OCI-LY3 (cell line): ENCODE measurements at regions not wholly inside any gene's neighbourhood (a gene's known extent, or its start where the extent isn't known, plus 50 kb on each side); places are given as distances from the start of the nearest gene placed in this dataset.
A peak's percentile ranks its signal among the peaks of the same experiment; 100 is the strongest.

Source experiments
- H2AFZ ChIP-seq: fragments of 200-600, 300-600 bp; shearing (Covaris generic); 2 replicates; pipeline ENCODE4 v1.6.0; 2014; ENCODE audit warnings: antibody characterized with exemption, low read depth, low read length
- H3K27ac ChIP-seq: fragments of 200-600, 300-600 bp; sonication (generic); 2 replicates; pipeline ENCODE4 v1.5.1; 2014; ENCODE audit warnings: mild to moderate bottlenecking, low read length, moderate library complexity, mixed read lengths
- H3K27me3 ChIP-seq: fragments of 200-600, 300-600 bp; sonication (generic); 2 replicates; pipeline ENCODE4 v1.6.1; 2014; ENCODE audit warnings: low read depth, low read length, mixed read lengths
- H3K36me3 ChIP-seq: fragments of 200-600, 300-600 bp; sonication (generic); replicated peaks from 2 replicates; pipeline ENCODE3; 2014; ENCODE audit warnings: low read depth, low read length, mixed read lengths
- H3K4me1 ChIP-seq: fragments of 300-600, 200-600 bp; sonication (generic); 2 replicates; pipeline ENCODE4 v1.6.1; 2014; ENCODE audit warnings: low read length, mixed read lengths
- H3K4me2 ChIP-seq: fragments of 200-600, 300-600 bp; sonication (generic); 2 replicates; pipeline ENCODE4 v1.6.1; 2014; ENCODE audit warnings: low read length, mixed read lengths
- H3K4me3 ChIP-seq: fragments of 300-600, 200-600 bp; sonication (generic); 2 replicates; pipeline ENCODE4 v1.5.1; 2014; ENCODE audit warnings: antibody characterized with exemption, mild to moderate bottlenecking, low read length, moderate library complexity
- H3K79me2 ChIP-seq: fragments of 300-600, 200-600 bp; shearing (Covaris generic); 2 replicates; pipeline ENCODE4 v1.6.1; 2014; ENCODE audit warnings: mild to moderate bottlenecking, low read length, mixed read lengths
- H3K9ac ChIP-seq: fragments of 300-600, 200-600 bp; shearing (Covaris generic); 2 replicates; pipeline ENCODE4 v1.6.0; 2014; ENCODE audit warnings: mild to moderate bottlenecking, low read length, moderate library complexity
- H3K9me3 ChIP-seq: fragments of 200-600, 300-600 bp; shearing (Covaris generic); 2 replicates; pipeline ENCODE4 v1.6.1; 2014; ENCODE audit warnings: low read length, mixed read lengths; ENCODE audit not compliant: insufficient read depth
- H4K20me1 ChIP-seq: fragments of 200-600, 300-600 bp; sonication (generic); 2 replicates; pipeline ENCODE4 v1.6.1; 2016; ENCODE audit warnings: low read length, mixed read lengths; ENCODE audit not compliant: insufficient read depth
- EZH2phosphoT487 ChIP-seq: fragments of 200-600 bp; shearing (Covaris generic); IDR thresholded peaks from 2 replicates; pipeline ENCODE4 v1.6.1; 2018; ENCODE audit warnings: antibody characterized with exemption, mixed run types, low read depth
- TF ChIP-seq, protein P1 (sequence below): fragments of 200-600, 300-600 bp; sonication (generic); IDR thresholded peaks from 2 replicates; pipeline ENCODE4 v1.5.1; 2014; ENCODE audit warnings: antibody characterized with exemption, low read length, low read depth

DNA sequence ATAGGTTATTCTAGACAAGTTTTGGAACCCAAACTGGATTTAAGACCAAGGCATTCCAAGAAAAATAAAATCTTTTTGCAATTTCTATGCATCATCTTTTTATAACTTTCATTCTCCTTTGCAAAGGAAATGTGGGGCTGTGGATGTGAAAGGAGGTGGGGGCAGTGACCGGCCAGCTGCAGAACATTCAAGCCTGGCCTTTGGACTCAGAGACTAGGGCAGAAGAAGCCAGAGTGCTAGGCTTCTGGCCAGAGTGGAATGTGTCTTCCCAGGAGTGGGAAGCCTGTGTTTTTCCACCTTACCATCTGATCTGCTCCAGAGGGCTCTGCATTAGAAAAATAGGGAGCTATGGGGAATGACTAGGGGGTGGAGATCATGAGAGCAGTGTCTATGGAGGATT, 148.5 kb downstream of the C9orf152 start:
- Histone ChIP-seq H3K4me2 (no peak overlapping the region), H3K27ac (no peak overlapping the region), H3K9me3 (no peaks in the 10 kb centered on the region), H2AFZ (no peak overlapping the region), H3K4me3 (no peak overlapping the region), H3K9ac (no peak overlapping the region), H3K79me2 (peaks cover 87% of the 10 kb centered on the region), H3K27me3 (no peaks in the 10 kb centered on the region), H3K4me1 (peaks cover 11% of the 10 kb centered on the region), H3K36me3 (peaks cover 21% of the 10 kb centered on the region), H4K20me1 (peaks cover 77% of the 10 kb centered on the region)
- TF ChIP-seq, protein P1, sequence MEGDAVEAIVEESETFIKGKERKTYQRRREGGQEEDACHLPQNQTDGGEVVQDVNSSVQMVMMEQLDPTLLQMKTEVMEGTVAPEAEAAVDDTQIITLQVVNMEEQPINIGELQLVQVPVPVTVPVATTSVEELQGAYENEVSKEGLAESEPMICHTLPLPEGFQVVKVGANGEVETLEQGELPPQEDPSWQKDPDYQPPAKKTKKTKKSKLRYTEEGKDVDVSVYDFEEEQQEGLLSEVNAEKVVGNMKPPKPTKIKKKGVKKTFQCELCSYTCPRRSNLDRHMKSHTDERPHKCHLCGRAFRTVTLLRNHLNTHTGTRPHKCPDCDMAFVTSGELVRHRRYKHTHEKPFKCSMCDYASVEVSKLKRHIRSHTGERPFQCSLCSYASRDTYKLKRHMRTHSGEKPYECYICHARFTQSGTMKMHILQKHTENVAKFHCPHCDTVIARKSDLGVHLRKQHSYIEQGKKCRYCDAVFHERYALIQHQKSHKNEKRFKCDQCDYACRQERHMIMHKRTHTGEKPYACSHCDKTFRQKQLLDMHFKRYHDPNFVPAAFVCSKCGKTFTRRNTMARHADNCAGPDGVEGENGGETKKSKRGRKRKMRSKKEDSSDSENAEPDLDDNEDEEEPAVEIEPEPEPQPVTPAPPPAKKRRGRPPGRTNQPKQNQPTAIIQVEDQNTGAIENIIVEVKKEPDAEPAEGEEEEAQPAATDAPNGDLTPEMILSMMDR: no peak
- no peak for TF ChIP-seq EZH2phosphoT487

DNA sequence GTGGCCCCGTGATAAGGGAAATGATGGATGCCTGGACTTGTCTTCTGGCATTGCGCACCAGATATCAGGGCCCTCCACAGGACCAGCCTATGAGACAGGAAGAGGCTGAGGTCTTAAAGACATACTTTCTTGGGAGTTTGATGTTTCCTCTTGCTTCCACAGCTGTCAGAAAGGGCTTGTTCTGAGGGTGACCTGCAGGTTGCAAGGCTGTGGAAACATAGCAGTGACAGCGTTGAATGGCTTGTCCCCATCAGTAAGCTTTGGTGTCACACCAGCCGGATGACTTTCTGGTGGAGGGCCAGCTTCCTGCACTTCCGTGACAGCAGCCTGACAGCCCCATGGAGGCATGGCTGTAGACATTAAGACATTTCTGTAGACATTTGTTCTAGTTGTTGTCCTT, 143.2 kb downstream of the C9orf152 start:
- no peak overlapping the region for H2AFZ ChIP-seq

DNA sequence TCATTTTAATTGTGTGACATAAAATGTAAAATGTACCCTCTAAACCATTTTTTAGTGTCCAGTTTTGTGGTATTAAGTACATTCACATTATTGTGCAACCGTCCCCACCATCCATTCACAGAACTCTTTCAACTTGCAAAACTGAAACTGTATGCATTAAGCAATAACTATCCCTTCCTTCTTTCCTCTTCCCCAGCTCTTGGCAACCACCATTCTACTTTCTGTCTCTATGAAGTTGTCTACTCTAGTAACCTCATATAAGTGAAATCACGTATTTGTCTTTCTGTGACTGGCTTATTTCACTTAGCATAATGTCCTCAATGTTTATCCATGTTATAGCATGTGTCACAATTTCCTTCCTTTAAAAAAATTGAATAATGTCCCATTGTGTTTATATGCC, 142.4 kb downstream of the C9orf152 start:
- H2AFZ ChIP-seq: no peak overlapping the region
- no peak overlapping the region for H3K9ac ChIP-seq
- no peaks in the 10 kb centered on the region for H3K27me3 ChIP-seq
- no peaks in the 10 kb centered on the region for H3K9me3 ChIP-seq
- H4K20me1 ChIP-seq: peaks cover 84% of the 10 kb centered on the region
- peaks cover 91% of the 10 kb centered on the region for H3K79me2 ChIP-seq
- peak overlapping the region; percentile 15; the same call in 1 of the 2 replicates for H3K4me2 ChIP-seq
- no peak overlapping the region for H3K27ac ChIP-seq
- H3K4me3 ChIP-seq: no peak overlapping the region
- H3K4me1 ChIP-seq: peaks cover 17% of the 10 kb centered on the region
- H3K36me3 ChIP-seq: peaks cover 35% of the 10 kb centered on the region
- TF ChIP-seq, protein P1: no peak
- TF ChIP-seq EZH2phosphoT487: no peak

More for the DNA sequence above, 143.2 kb downstream of the C9orf152 start:
- peaks cover 35% of the 10 kb centered on the region for H3K36me3 ChIP-seq
- TF ChIP-seq, protein P1: no peak
- TF ChIP-seq EZH2phosphoT487: no peak
- no peak overlapping the region for H3K4me2 ChIP-seq
- H3K4me3 ChIP-seq: no peak overlapping the region
- H4K20me1 ChIP-seq: peaks cover 86% of the 10 kb centered on the region
- H3K79me2 ChIP-seq: peaks cover 92% of the 10 kb centered on the region
- no peaks in the 10 kb centered on the region for H3K9me3 ChIP-seq
- no peak overlapping the region for H3K27ac ChIP-seq
- H3K4me1 ChIP-seq: peaks cover 17% of the 10 kb centered on the region
- no peaks in the 10 kb centered on the region for H3K27me3 ChIP-seq
- H3K9ac ChIP-seq: no peak overlapping the region

DNA sequence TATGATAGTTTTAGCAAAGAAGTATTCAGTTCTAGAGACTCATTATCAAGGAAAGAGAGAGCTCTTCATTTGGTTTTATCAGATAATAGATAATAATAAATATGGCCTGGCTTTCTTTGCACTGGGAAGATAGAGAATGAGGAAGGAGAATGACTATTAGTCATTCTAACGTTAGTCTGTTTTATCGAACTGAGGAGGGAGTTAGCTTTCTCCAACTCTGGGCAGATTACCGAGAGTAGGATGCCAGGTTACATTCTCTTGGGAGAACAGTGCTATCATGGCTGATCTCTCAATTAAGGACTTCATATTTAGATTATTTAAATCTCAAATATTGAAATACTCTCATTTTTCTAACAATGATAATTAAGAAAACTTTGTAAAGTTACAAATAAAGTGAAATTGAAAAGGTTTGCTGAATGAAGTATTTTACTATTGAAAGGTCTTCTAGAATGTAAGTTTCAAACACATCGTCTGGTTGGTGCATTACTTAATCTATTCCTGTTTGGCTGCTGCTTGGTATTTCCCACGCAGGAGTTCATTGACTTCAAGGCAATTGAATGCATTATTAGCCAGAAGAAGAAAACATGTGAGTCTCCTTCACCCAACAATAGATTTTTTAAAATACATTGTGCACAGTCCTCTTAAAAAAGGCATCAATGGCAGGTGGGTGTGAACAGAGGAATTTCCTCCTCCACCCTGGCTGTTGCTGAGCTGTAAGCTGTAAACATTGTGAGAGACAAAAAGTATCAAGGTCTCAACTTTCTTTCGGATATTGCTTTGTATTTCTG, 140.8 kb downstream of the C9orf152 start:
- Histone ChIP-seq H4K20me1 (peaks cover 86% of the 10 kb centered on the region), H3K9me3 (no peaks in the 10 kb centered on the region), H3K9ac (no peak overlapping the region), H3K4me1 (peaks cover 17% of the 10 kb centered on the region), H3K79me2 (peaks cover 93% of the 10 kb centered on the region), H3K36me3 (peaks cover 33% of the 10 kb centered on the region), H3K27me3 (no peaks in the 10 kb centered on the region), H3K27ac (no peak overlapping the region), H3K4me3 (no peak overlapping the region), H3K4me2 (no peak overlapping the region), H2AFZ (no peak overlapping the region)
- TF ChIP-seq, protein P1: no peak
- no peak for TF ChIP-seq EZH2phosphoT487
